Neuronal stem cell (in vitro differentiated cells): ENCODE measurements at regions not wholly inside any gene's neighbourhood (a gene's known extent, or its start where the extent isn't known, plus 50 kb on each side); places are given as distances from the start of the nearest gene placed in this dataset.
"Not testable (repeated sequence)": the region's sequence is repeated elsewhere in the genome, so short reads cannot be mapped to it uniquely, and the experiment has no call there.

ENCODE experiments used
- DNase-seq: peaks from one replicate; pipeline ENCODE4 v3.0.0-alpha.2; 2013; ENCODE audit warnings: low spot score
- H2AFZ ChIP-seq: one replicate; pipeline ENCODE4 v1.6.1; 2013; ENCODE audit warnings: mild to moderate bottlenecking, low read length, inconsistent platforms
- H2AK5ac ChIP-seq: 2 replicates; pipeline ENCODE4 v1.6.1; 2013; ENCODE audit warnings: low read depth, mild to moderate bottlenecking, inconsistent platforms, low read length, moderate library complexity, mixed read lengths
- H2BK120ac ChIP-seq: 2 replicates; pipeline ENCODE4 v1.6.1; 2013; ENCODE audit warnings: low read depth, mild to moderate bottlenecking, inconsistent platforms, low read length, moderate library complexity, mixed read lengths
- H2BK12ac ChIP-seq: one replicate; pipeline ENCODE4 v1.6.1; 2013; ENCODE audit warnings: low read length, inconsistent platforms
- H2BK15ac ChIP-seq: 2 replicates; pipeline ENCODE4 v1.6.1; 2013; ENCODE audit warnings: mild to moderate bottlenecking, low read length, inconsistent platforms, mixed read lengths
- H2BK5ac ChIP-seq: one replicate; pipeline ENCODE4 v1.6.1; 2013; ENCODE audit warnings: inconsistent platforms, mild to moderate bottlenecking, low read length, moderate library complexity
- H3K14ac ChIP-seq: one replicate; pipeline ENCODE4 v1.6.1; 2013; ENCODE audit warnings: low read length, inconsistent platforms
- H3K18ac ChIP-seq: 2 replicates; pipeline ENCODE4 v1.6.1; 2013; ENCODE audit warnings: low read length, inconsistent platforms
- H3K23ac ChIP-seq: 2 replicates; pipeline ENCODE4 v1.6.1; 2013; ENCODE audit warnings: low read depth, mild to moderate bottlenecking, mixed read lengths, low read length, inconsistent platforms; ENCODE audit not compliant: poor library complexity
- H3K27ac ChIP-seq: replicated peaks from 3 replicates; pipeline ENCODE4 v1.5.1; 2013; ENCODE audit warnings: low read length, inconsistent platforms
- H3K27me3 ChIP-seq, 3 experiments: 2 replicates each; pipeline ENCODE4 v1.6.1; 2013; ENCODE audit warnings: low read length in 3 of 3, mild to moderate bottlenecking in 2 of 3, inconsistent platforms in 1 of 3, low read depth in 1 of 3, mixed read lengths in 1 of 3, moderate library complexity in 1 of 3; ENCODE audit not compliant: control insufficient read depth in 3 of 3, insufficient read depth in 3 of 3
- H3K36me3 ChIP-seq, 2 donors: replicated peaks in 1 of 2; 2 replicates each; pipeline ENCODE4 v1.6.1; 2013; ENCODE audit warnings: low read length in 2 of 2; ENCODE audit not compliant: control insufficient read depth in 2 of 2, insufficient read depth in 2 of 2
- H3K4ac ChIP-seq: 2 replicates; pipeline ENCODE4 v1.6.1; 2013; ENCODE audit warnings: inconsistent platforms, mild to moderate bottlenecking, low read length, moderate library complexity
- H3K4me1 ChIP-seq, 2 donors: 1 replicate in 1 of 2; 2 replicates in 1 of 2; pipeline ENCODE4 v1.6.1; 2013; ENCODE audit warnings: low read length in 2 of 2, low read depth in 1 of 2; ENCODE audit not compliant: control insufficient read depth in 2 of 2, insufficient read depth in 1 of 2
- H3K4me2 ChIP-seq: one replicate; pipeline ENCODE4 v1.6.1; 2013; ENCODE audit warnings: mild to moderate bottlenecking, low read length, inconsistent platforms; ENCODE audit not compliant: insufficient read depth, poor library complexity, severe bottlenecking
- H3K4me3 ChIP-seq, 2 donors: 2 replicates each; pipeline ENCODE4 v1.5.1; 2013; ENCODE audit warnings: low read length in 2 of 2, mild to moderate bottlenecking in 2 of 2, inconsistent platforms in 1 of 2, moderate library complexity in 1 of 2
- H3K79me1 ChIP-seq: one replicate; pipeline ENCODE4 v1.6.1; 2013; ENCODE audit warnings: low read depth, mild to moderate bottlenecking, inconsistent platforms, low read length, moderate library complexity
- H3K9ac ChIP-seq: one replicate; pipeline ENCODE4 v1.6.1; 2013; ENCODE audit warnings: mild to moderate bottlenecking, low read depth, low read length, inconsistent platforms; ENCODE audit not compliant: poor library complexity
- H3K9me3 ChIP-seq, 2 donors: replicated peaks in 1 of 2; 2 replicates each; pipeline versions ENCODE3 to v1.6.1; 2013; ENCODE audit warnings: low read length in 2 of 2, mild to moderate bottlenecking in 2 of 2, inconsistent platforms in 1 of 2, low read depth in 1 of 2, mixed read lengths in 1 of 2, moderate library complexity in 1 of 2; ENCODE audit not compliant: control insufficient read depth in 2 of 2, insufficient read depth in 1 of 2
- H4K8ac ChIP-seq: one replicate; pipeline ENCODE4 v1.6.1; 2013; ENCODE audit warnings: low read depth, mild to moderate bottlenecking, inconsistent platforms, low read length, moderate library complexity
- H4K91ac ChIP-seq: one replicate; pipeline ENCODE4 v1.6.1; 2013; ENCODE audit warnings: low read length, low read depth, mild to moderate bottlenecking, inconsistent platforms; ENCODE audit not compliant: poor library complexity
- WGBS, 2 donors: extraction: QIAGEN DNeasy Blood & Tissue Kit; methylation state at CpG; one replicate each; pipeline ENCODE4 v1.1.7; 2013; ENCODE audit warnings: missing lambda C conversion rate in 2 of 2, mixed read lengths in 1 of 2; ENCODE audit not compliant: insufficient read length in 2 of 2, insufficient replicate concordance in 1 of 2; ENCODE audit errors: extremely low coverage in 2 of 2; 5-methylcytosine and 5-hydroxymethylcytosine counted together

DNA sequence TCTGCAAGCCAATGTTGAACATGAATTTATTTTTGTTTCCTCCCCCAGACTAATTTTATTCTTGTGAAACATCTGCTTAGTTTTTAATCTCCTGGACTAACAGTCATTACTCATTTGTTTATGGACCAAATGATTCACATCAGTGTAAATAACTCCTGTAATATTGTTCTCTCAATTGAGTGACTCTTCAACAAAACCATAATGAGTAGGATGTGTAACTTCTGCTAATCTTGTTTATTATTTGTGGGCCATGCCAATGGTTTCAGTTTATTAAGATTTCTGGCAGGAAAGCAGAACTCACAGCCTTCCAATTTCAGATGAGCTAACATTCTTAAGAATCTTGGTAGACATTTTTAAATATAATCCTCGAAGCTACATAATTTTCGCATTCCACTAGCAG lies 1216.3 kb upstream of the GOT2 start:
- Histone ChIP-seq H3K27ac (no peak overlapping the region), H3K23ac (no peak overlapping the region), H2AK5ac (no peak overlapping the region), H3K9ac (no peak overlapping the region), H3K79me1 (no peaks in the 10 kb centered on the region), H2BK5ac (no peak overlapping the region), H2AFZ (no peak overlapping the region), H4K8ac (no peak overlapping the region), H4K91ac (no peak overlapping the region), H3K4me2 (no peak overlapping the region), H3K27me3 (no peaks in the 10 kb centered on the region), H2BK12ac (no peak overlapping the region), H3K14ac (no peak overlapping the region), H3K4me1 (no peaks in the 10 kb centered on the region), H2BK120ac (no peak overlapping the region), H3K4me3 (no peak overlapping the region), H3K18ac (no peak overlapping the region), H2BK15ac (no peak overlapping the region), H3K9me3 (no peaks in the 10 kb centered on the region), H3K36me3 (no peaks in the 10 kb centered on the region), H3K4ac (no peak overlapping the region)
- no peak for DNase-seq
- WGBS, 2 donors, result no CpG with 5 or more reads among the region's 2 CpGs

DNA sequence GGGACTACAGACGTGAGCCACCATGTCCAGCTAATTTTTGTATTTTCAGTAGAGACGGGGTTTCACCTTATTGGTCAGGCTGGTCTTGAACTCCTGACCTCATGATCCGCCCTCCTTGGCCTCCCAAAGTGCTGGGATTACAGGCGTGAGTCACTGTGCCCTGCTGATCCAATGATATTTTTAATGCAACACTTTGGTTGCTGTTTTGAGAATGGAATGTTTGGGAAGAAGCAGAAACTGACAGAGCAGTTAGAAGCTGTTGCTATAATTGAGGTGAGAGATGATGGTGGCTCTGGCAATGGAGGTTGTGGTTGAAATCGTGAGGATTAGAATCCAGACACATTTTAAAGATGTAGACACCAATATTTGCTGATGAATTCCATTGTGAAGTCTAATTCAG lies 1209.9 kb upstream of the GOT2 start:
- H4K91ac ChIP-seq, H2BK15ac ChIP-seq, H4K8ac ChIP-seq, H3K27me3 ChIP-seq, DNase-seq, H3K27ac ChIP-seq, H3K9me3 ChIP-seq, H3K23ac ChIP-seq, H2BK5ac ChIP-seq, H2AK5ac ChIP-seq, H3K79me1 ChIP-seq, H2AFZ ChIP-seq, H3K4me2 ChIP-seq, H2BK12ac ChIP-seq, H3K4me3 ChIP-seq, H3K9ac ChIP-seq, H3K18ac ChIP-seq, H3K4ac ChIP-seq, H3K4me1 ChIP-seq, H3K36me3 ChIP-seq, H2BK120ac ChIP-seq, H3K14ac ChIP-seq: not testable (repeated sequence)
- WGBS, 2 donors, result no CpG with 5 or more reads among the region's 5 CpGs

DNA sequence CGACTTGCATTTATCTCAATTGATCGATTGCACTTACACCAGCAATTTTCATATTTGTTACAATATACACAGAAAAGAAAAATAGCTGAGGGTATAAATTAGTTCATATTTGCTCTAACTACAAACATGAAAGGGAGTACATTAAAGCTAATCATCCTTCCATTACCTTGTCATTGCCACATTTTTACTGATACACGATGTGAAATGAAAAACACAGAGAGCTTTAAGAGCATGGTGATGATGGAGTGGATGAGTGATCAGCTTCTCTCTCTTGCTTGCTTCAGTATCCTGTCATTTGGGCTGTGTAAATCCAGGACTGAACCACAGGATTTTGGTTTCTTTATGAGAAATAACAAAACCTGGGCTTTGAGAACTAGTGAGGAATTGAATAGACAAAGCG lies 1207.5 kb upstream of the GOT2 start:
- no peak overlapping the region for H3K4ac ChIP-seq
- H2BK15ac ChIP-seq, result no peak overlapping the region
- no peak overlapping the region for H2BK12ac ChIP-seq
- H3K9ac ChIP-seq, result no peak overlapping the region
- H2AK5ac ChIP-seq, result no peak overlapping the region
- no peak overlapping the region for H2AFZ ChIP-seq
- no peaks in the 10 kb centered on the region for H3K4me1 ChIP-seq
- no peak overlapping the region for H3K14ac ChIP-seq
- H3K4me2 ChIP-seq, result no peak overlapping the region
- H3K27ac ChIP-seq, result no peak overlapping the region
- no peaks in the 10 kb centered on the region for H3K36me3 ChIP-seq
- no peak overlapping the region for H4K91ac ChIP-seq
- no peak overlapping the region for H4K8ac ChIP-seq
- H2BK120ac ChIP-seq, result no peak overlapping the region
- H3K23ac ChIP-seq, result no peak overlapping the region
- H3K27me3 ChIP-seq, result no peaks in the 10 kb centered on the region
- no peak overlapping the region for H3K4me3 ChIP-seq
- DNase-seq, result no peak
- H2BK5ac ChIP-seq, result no peak overlapping the region
- no peak overlapping the region for H3K18ac ChIP-seq
- no peaks in the 10 kb centered on the region for H3K9me3 ChIP-seq
- no CpG with 5 or more reads among the region's 4 CpGs for WGBS, 2 donors
- H3K79me1 ChIP-seq, result no peaks in the 10 kb centered on the region

DNA sequence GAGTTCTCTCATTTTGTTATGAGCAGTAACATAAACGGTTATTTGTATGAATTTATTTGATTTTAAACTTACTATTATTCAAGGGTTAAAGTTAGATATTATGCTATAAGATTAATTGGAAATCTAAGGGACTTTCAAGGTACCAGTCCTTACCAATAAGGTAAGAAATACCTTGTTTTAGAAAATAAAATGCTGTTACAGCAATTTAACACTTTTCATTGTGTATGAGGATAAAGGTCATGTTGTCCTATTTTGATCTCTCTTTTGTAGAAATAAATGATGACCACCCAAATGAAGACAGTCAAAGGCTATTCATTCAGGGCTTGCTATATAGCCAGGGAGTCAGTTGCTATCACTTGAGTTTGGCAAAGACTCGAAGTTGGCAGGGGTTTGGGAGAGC lies 1185.9 kb upstream of the GOT2 start:
- H2BK5ac ChIP-seq, result no peak overlapping the region
- H3K36me3 ChIP-seq, result no peaks in the 10 kb centered on the region
- H3K9me3 ChIP-seq, result no peaks in the 10 kb centered on the region
- H3K18ac ChIP-seq, result no peak overlapping the region
- no CpG with 5 or more reads among the region's 2 CpGs for WGBS, 2 donors
- H4K8ac ChIP-seq, result no peak overlapping the region
- H3K4me2 ChIP-seq, result no peak overlapping the region
- no peaks in the 10 kb centered on the region for H3K79me1 ChIP-seq
- no peaks in the 10 kb centered on the region for H3K27me3 ChIP-seq
- no peak overlapping the region for H2AK5ac ChIP-seq
- H3K4ac ChIP-seq, result no peak overlapping the region
- no peak overlapping the region for H2BK12ac ChIP-seq
- no peak overlapping the region for H3K4me3 ChIP-seq
- H3K23ac ChIP-seq, result no peak overlapping the region
- H3K4me1 ChIP-seq, result no peaks in the 10 kb centered on the region
- H2BK15ac ChIP-seq, result no peak overlapping the region
- no peak overlapping the region for H3K9ac ChIP-seq
- no peak overlapping the region for H3K14ac ChIP-seq
- no peak overlapping the region for H2BK120ac ChIP-seq
- no peak overlapping the region for H4K91ac ChIP-seq
- DNase-seq, result no peak
- H3K27ac ChIP-seq, result no peak overlapping the region
- no peak overlapping the region for H2AFZ ChIP-seq
